BE2C (cell line): ENCODE measurements at regions not wholly inside any gene's neighbourhood (a gene's known extent, or its start where the extent isn't known, plus 50 kb on each side); places are given as distances from the start of the nearest gene placed in this dataset.

Experiments
- DNase-seq: peaks from one replicate; pipeline ENCODE4 v3.0.0-alpha.2; 2020
- H3K27me3 ChIP-seq: fragments of 250-450 bp; sonication (Bioruptor Pico); 2 replicates; pipeline ENCODE4 v1.5.1; 2020; ENCODE audit warnings: mild to moderate bottlenecking
- H3K36me3 ChIP-seq: fragments of 250-450 bp; sonication (Bioruptor Pico); 2 replicates; pipeline ENCODE4 v1.5.1; 2020; ENCODE audit warnings: mild to moderate bottlenecking
- H3K4me1 ChIP-seq: fragments of 250-450 bp; sonication (Bioruptor Pico); 2 replicates; pipeline ENCODE4 v1.5.1; 2020
- H3K4me3 ChIP-seq: 2 replicates; pipeline ENCODE4 v1.5.1; 2011; ENCODE audit warnings: low read depth, low read length
- H3K9me3 ChIP-seq: fragments of 250-450 bp; sonication (Bioruptor Pico); 2 replicates; pipeline ENCODE4 v1.5.1; 2020
- TF ChIP-seq, protein P1 (sequence below): IDR thresholded peaks from 2 replicates; pipeline ENCODE4 v1.5.1; 2012; ENCODE audit warnings: mild to moderate bottlenecking, low read depth, low read length

DNA sequence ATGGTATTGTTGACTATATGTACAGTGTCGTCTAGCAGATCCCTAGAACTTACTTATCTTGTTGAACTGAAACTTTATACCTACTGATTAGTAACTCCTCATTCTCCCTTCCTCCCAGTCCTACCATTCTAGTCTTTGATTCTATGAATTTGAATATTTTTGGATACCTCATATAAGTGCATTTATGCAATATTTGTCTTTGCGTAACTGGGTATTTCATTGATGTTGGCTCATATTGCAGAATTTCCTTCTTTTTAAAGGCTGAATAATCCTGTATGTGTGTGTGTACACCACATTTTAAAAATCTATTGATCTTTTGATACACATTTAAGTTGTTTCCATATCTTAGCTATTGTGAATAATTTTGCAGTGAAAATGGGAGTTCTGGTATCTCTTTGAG is 119.9 kb downstream of the SOX4 start:
- H3K9me3 ChIP-seq = no peaks in the 10 kb centered on the region
- no peak for DNase-seq
- H3K36me3 ChIP-seq = no peaks in the 10 kb centered on the region
- TF ChIP-seq, protein P1, sequence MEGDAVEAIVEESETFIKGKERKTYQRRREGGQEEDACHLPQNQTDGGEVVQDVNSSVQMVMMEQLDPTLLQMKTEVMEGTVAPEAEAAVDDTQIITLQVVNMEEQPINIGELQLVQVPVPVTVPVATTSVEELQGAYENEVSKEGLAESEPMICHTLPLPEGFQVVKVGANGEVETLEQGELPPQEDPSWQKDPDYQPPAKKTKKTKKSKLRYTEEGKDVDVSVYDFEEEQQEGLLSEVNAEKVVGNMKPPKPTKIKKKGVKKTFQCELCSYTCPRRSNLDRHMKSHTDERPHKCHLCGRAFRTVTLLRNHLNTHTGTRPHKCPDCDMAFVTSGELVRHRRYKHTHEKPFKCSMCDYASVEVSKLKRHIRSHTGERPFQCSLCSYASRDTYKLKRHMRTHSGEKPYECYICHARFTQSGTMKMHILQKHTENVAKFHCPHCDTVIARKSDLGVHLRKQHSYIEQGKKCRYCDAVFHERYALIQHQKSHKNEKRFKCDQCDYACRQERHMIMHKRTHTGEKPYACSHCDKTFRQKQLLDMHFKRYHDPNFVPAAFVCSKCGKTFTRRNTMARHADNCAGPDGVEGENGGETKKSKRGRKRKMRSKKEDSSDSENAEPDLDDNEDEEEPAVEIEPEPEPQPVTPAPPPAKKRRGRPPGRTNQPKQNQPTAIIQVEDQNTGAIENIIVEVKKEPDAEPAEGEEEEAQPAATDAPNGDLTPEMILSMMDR = no peak
- no peaks in the 10 kb centered on the region for H3K4me1 ChIP-seq
- no peak overlapping the region for H3K4me3 ChIP-seq
- H3K27me3 ChIP-seq = no peaks in the 10 kb centered on the region

DNA sequence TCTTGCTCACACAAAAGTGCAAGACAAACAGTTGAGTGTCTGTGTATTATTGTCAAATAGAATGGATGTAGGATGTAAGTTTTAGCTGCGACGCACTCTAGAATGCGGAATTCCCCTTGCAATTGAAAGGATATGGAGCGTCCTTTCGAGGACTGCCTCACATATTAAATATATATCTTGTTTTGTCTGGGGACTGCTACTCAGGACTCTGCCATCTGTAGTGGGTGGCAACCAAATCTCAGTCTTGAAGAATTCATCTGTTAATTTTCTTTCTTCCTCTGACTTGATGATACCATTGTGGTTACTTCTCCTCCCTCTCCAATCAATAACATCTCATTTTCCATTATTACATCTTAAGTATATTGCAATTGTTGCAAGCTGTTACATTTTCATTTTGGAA is 121.6 kb downstream of the SOX4 start:
- no peak overlapping the region for H3K4me3 ChIP-seq
- no peak for DNase-seq
- no peaks in the 10 kb centered on the region for H3K9me3 ChIP-seq
- no peaks in the 10 kb centered on the region for H3K27me3 ChIP-seq
- TF ChIP-seq, protein P1 = no peak
- no peaks in the 10 kb centered on the region for H3K4me1 ChIP-seq
- no peaks in the 10 kb centered on the region for H3K36me3 ChIP-seq

DNA sequence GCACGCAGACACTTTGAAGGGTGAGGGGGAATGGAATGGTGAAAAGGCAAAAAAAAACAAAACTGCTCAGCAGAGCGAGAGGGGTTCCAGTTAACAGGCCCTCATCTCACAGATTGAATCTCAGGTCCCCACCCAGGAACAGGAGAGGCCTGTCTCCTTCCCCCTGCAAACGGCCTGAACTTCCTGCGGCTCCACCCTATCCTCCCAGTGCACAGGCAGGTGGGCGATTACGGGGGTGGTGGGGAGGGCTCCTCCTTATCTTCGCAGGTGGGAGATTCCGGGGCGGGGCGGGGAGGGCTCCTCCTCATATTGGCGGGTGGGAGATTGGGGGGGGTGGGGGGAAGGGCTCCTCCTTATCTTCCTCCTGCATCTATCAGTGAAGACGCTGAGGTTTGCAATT is 129.0 kb downstream of the SOX4 start:
- H3K4me3 ChIP-seq = no peak overlapping the region
- TF ChIP-seq, protein P1 = no peak
- no peaks in the 10 kb centered on the region for H3K36me3 ChIP-seq
- H3K9me3 ChIP-seq = no peaks in the 10 kb centered on the region
- H3K27me3 ChIP-seq = no peaks in the 10 kb centered on the region
- no peak for DNase-seq
- H3K4me1 ChIP-seq = no peaks in the 10 kb centered on the region

DNA sequence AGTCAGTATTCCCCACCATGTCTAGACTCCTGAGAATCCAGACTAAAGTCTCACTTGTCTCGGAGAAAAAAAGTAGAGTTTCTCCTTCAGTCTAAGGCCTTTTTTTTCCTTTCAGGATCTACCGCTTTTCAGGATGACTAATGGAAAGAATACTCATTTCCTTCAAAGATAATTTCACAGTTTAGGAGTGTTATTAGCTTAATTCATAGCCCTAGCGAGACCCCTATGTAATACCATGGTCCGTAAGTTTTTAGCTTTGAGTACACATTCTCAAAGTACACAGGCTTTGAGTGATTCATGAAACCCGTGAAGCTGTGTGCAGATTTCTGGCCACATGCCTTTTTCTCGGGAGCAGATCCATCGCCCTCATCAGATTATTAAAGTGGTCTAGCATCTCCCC is 133.1 kb downstream of the SOX4 start:
- H3K4me1 ChIP-seq = no peaks in the 10 kb centered on the region
- TF ChIP-seq, protein P1 = no peak
- H3K27me3 ChIP-seq = no peaks in the 10 kb centered on the region
- H3K36me3 ChIP-seq = no peaks in the 10 kb centered on the region
- no peak for DNase-seq
- no peaks in the 10 kb centered on the region for H3K9me3 ChIP-seq
- H3K4me3 ChIP-seq = no peak overlapping the region

DNA sequence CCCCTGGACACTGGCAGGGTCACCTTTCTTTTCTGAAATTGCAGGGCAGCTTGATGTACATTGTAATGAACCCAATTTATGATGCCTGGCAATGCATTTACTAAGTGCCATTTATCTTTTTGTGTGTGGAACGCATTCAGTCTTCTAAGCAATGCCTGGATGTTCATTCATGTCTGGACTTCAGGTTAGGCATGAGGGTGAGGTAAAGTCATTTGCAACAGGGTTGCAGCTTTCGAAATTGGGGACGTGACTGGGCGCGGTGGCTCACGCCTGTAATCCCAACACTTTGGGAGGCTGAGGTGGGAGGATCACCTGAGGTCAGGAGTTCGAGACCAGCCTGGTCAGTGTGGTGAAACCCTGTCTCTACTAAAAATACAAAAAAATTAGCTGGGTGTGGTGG is 134.6 kb downstream of the SOX4 start:
- TF ChIP-seq, protein P1 = no peak
- H3K9me3 ChIP-seq = no peaks in the 10 kb centered on the region
- DNase-seq = no peak
- peaks cover 4% of the 10 kb centered on the region; the same call in 1 of the 2 replicates for H3K4me1 ChIP-seq
- no peaks in the 10 kb centered on the region for H3K27me3 ChIP-seq
- no peaks in the 10 kb centered on the region for H3K36me3 ChIP-seq
- H3K4me3 ChIP-seq = no peak overlapping the region

DNA sequence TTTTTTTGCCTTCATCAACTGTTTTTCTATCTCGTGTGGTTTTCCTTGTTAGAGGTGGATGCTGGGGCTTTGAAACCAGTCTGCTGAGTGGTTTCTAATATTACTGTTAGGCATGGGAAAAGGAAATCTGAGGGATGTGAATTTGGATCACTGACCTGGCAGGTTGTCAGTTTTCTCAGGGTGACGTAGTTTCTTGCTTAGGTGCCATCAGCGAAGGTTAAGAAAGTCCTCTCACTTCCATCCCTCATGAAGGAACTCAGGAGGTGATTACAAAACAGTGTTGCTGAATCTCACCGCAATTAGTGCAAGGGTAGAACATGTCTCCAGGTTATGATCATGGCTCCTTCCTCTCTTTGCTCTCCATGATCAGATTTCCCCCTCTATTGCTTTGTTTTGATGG is 135.9 kb downstream of the SOX4 start:
- Histone ChIP-seq H3K4me3 (no peak overlapping the region), H3K27me3 (no peaks in the 10 kb centered on the region), H3K36me3 (no peaks in the 10 kb centered on the region), H3K9me3 (no peaks in the 10 kb centered on the region), H3K4me1 (peaks cover 4% of the 10 kb centered on the region; the same call in 1 of the 2 replicates)
- TF ChIP-seq, protein P1 = no peak
- no peak for DNase-seq
